HG03432 (cell line): ENCODE measurements at regions not wholly inside any gene's neighbourhood (a gene's known extent, or its start where the extent isn't known, plus 50 kb on each side); places are given as distances from the start of the nearest gene placed in this dataset.

Experiments
- ATAC-seq: cut with Tn5 transposase; IDR thresholded peaks from one replicate; pipeline ENCODE4 v1.9.1; 2021; ENCODE audit warnings: mild to moderate bottlenecking, moderate library complexity; ENCODE audit not compliant: unreplicated experiment

DNA sequence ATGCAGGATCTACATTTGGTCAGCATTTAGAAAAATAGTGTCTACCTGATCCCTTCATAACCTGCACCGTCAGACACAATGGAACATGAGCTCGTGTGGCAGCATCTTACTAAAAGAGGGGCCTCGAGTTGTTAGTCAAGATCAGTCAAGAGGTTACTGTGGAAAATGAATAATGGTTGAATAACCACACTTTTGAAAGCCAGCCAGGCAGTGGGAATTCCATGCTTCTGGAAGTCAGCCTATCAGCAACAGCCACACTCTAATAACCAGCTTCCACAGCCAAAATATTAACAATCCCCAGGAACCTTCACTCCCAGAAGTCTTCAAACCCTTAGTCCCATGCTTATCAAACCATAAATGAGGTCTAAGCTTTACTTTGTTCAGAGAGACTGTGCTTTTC is 234.3 kb downstream of the HS3ST1 start:
- ATAC-seq = no peak

DNA sequence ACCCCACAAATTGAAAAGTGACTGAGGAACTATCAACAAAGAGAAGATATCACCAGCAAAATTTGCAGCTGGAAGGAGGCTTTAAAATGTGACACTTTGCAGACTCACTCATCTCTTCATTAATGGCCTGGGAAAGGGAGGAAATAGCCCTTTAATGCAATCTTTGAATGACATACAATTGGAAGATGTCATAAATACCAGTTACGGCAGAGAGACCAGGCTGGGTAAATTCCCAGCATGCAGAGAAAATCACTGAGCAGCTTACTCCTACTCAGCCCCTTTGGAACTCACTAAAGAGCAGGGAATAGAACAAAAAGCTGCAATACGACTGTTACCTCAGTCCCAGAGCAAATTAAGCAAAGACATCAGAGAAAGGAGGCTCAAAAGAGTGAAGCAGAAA is 238.9 kb downstream of the HS3ST1 start:
- no peak for ATAC-seq

DNA sequence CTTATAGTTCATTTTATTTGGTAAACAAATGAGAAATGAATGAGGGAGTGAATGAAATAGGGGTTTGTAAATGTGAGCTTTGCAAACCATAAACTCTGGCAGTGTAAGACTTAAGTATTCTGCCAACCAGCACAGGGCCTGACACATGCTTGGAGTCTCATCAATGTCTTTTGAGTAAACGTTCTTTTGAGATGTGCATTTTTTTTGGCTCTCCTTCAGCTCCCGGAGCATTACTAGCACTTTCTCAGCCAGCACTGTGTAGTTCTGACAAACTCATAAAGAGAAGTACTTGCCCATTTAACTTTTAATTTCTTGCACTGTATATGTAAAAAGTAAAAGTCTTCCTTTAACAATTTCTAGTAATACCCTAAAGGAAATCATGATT is 245.3 kb downstream of the HS3ST1 start:
- ATAC-seq = no peak

DNA sequence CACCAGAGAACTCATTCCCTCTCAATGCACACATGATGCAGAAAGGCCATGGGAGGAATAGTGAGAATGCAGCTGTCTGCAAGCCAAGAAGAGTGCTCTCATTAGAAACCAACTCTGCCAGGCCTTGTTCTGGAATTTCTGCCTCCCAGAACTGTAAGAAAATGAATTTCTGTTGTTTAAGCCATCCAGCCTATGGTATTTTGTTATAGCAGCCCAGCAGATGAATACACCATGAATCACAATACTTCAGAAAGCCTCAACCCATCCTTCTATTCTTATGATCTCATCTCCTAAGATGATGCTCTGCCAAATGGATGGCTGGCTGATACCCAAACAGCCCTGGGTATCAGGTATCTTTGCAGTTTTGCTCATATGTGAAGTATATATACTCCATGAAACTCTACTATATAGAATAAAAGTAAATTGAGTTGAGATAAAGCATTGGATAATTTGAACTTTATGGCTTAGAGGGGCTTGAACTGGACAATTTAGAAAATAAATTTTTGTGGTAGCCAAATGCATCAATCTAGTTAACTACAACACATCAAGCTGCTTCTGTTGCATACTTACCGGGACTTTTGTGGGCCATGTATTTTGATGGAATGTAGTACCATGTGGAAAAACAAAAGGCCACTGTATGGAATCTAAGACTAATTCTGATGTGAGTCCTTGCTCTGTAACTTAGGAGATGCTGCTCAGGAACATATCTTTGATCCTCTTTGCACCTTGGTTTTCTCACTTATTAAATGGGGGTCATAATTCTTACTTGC is 245.9 kb downstream of the HS3ST1 start:
- ATAC-seq = no peak

DNA sequence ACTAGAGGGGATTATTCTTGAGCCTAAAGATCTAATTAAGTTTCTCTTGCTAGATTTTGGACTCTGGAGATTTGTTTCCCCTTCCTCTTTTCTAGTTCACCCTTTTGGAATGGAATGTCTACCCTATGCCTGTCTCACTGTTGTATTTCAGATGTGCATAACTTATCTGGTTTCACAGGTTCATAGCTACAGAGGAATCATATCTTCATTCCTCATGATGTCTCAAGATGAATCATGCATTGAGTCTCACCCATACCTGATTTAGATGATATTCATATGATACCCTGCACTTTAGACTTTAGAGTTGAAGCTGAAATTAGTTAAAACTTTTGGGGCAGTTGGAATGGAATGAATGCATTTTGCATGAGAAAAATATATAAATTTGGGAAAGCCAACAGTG is 246.7 kb downstream of the HS3ST1 start:
- no peak for ATAC-seq

DNA sequence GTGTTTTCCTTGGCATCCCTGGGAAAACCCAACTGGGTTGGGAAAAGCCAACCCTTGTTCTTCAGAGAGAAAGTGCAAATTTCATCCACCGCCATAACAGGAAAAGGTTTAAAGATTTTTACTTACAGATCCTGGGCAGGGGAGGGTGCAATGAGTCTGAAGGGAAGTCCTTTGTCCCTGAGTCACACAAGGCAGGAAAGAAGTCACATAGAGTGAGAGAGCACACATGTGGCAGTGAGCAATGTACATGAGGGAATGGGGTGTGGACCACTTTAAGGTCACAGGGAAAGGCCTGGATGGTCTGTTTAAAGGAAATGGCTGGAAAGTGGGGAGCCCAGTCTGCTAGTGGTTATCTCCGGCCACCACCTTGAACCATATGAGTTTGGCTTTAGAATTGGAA is 248.9 kb downstream of the HS3ST1 start:
- ATAC-seq = no peak

DNA sequence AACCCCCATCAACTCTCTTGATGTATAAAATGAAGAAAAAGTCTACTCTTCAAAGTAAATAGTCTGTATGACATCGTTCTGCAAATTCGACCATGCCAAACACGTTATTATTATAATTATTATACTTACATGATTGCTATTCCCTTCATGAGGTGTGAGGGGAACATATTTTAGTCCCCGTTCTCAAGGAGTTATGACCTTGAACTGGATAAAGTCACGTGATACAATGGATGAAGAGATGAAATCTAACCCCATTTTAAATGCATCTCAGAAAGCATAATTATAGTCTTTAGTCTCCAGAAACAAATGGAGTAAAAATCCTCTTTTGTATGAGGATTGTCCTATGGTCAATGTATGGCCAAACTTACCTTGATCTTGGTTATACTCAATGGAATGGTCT is 250.3 kb downstream of the HS3ST1 start:
- no peak for ATAC-seq

DNA sequence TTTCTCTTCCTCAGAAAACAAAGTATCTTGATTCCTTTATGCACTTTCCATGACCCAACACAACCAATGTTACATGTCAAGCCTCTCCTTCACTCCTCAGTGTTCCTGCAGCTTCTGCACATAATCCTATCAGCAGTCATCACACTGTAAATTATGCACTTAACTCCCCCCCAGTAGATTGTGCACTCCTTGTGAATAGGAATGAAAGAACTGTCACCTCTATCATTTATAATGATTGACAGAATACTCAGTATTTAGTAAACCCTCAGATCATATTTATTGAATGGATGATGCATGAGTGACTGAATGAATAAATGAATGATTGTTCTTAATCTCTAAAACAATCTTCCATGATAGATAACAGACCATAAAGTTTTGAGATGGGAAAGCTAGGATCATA is 253.3 kb downstream of the HS3ST1 start:
- no peak for ATAC-seq

DNA sequence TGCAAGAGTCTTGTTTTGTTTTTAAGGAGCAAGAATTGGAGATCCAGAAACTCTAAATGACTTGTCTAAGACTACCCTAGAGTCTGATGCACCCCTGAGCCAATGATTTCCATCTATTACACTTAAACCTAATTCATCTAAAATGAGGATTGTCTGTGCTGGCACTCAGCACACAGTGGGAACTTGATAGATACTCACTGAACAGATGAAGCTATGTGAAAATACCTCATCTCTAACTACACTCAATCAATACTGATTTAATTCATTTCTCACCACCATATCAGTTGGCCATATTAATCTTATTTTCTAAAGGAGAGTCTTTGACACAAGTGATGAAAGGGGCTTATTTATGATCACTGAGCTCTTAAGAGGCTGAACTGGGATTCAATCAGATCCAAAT is 262.1 kb downstream of the HS3ST1 start:
- no peak for ATAC-seq

DNA sequence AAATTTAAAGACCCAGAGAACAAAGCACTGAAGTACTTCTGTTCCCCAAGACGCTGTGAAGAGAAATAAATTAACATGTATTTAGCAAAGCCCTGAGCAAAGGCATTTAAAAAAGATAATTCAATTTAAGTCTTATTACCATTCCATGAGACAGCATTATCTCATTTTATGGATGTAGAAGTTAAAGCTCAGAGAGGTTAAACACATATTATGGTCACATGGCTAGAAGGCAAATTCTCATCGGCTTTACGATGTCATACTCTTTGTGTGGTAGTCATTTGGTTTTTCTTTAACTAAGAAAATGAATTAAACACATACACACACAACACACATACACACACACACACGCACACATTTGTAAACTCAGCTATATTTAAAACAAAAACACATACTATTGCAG is 262.7 kb downstream of the HS3ST1 start:
- ATAC-seq = no peak

DNA sequence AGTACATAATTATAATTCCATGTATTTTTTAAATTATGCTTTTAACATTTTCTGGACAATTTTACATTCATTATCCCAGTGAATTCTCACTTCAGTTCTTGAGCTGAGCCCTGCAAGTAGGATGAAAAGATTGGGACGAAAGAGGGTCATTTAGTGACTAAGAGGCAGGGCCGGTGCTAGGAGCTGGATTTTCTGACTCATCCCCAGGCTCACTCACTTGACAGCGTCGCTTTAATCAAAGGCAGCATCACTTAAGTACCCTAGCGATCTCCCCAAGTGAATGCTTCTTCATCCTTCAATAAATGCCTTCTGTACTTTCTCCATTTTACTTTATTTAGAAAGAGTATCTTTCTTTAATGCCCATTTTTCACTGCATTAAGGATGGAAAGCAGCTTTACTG is 263.6 kb downstream of the HS3ST1 start:
- ATAC-seq = no peak

DNA sequence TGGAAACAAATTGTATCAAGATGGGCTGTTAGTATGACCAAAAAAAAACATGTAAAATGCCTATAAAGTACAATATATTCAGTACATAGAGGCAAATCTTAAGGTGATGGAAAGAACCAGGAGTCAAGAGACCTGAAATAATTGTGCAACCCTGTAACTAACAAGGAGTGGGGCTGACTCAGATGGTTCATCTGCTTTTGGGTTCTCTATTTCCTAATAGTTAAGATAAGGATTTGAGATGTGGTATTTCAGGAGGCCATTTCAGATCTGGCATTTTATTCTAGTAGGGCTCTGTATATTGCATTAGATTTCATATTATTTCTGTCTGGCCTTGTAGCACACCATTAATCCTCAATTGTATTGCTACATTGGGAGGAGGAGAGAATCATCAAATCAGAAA is 268.4 kb downstream of the HS3ST1 start:
- no peak for ATAC-seq

DNA sequence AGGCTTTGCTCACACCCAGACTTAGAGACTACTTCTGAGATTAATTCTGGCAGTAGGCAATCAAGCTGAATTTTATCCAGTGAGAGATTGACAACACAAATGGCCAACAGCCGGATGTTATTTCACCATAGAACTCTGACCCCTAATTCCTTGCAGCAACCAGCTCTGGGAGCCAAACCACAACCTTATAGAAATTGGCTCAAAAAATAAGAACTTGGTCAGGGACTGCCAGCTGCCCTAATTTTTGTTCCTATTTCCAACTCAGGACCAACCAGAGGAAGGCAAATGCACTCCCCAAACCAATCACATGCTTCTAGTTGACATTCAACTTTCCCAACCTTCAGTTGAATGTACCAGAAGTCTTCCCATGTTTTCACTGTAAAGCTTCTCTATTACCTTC is 269.7 kb downstream of the HS3ST1 start:
- ATAC-seq = no peak

DNA sequence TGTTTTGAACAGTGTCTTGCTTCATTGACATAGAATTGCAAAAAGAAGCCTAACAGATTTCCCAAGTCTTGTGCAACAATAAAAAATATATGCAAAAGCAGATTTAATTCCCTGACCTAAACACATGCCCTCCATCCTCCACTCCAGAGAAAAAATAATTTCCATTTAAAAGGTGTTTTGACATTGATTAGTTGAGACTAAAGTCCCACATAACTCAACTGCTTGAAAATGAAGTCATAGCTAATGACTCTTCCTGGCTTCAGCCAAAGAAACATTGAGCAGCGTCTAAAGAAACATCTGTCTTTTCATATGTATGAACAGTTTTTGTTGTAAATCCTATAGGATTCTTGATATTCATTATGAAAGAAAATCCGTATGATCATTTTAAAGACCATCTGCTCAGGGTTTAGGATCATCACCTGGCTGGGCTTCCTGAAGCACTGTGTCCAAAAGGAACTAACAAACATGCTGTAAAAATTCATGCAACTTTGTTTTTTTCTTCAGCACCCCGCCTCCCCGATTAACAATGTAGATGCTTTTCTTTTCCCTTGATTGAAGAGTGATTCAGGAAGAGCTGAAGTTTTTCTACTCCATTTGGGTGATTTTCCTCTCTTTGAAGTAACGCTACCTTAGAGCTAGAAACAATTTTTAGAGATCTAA is 273.4 kb downstream of the HS3ST1 start:
- no peak for ATAC-seq

DNA sequence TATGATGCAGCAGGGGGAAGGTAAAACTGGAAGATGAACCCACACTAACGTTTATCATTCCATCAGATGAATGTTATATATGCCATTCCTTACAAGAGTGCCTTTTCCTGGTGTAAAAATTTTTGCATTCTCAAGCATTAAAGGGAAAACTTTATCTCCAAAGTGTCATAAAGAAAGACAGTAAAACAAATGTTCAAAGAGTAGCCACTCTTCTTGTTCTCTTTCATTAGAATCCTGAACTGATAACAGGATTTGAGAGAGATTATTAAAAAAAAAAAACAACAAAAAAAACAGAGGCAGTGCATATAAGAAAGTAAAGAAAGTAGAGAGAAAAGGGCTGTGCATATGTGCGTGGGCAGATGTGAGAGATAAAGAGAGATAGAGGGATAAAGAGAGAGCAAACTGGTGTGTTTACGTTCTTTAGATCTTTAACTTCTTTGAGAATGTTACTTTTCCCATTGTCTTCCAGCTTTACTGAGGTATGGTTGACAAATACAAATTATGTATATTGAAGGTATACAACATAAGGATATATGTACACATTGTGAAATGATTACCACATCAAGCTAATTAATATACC is 275.4 kb downstream of the HS3ST1 start:
- no peak for ATAC-seq

DNA sequence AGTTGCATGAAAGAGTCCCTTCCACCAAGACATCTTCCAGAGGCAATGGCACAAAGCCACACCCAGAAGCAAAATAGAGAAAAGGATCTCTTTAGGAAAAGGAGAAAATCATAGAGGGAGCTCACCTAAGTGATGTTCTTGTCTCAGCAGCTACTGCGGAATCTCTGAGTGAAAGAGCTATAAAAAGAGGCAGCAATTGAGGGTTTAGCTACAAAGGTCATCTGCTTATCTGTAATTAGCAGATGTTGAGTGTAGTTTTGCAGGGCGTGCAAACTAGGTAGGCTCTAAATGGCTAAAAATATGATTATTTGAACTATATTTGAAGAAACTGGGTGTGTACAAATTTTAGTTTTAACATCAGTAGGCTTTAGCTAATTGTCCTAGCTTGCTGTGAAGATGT is 276.0 kb downstream of the HS3ST1 start:
- ATAC-seq = no peak

DNA sequence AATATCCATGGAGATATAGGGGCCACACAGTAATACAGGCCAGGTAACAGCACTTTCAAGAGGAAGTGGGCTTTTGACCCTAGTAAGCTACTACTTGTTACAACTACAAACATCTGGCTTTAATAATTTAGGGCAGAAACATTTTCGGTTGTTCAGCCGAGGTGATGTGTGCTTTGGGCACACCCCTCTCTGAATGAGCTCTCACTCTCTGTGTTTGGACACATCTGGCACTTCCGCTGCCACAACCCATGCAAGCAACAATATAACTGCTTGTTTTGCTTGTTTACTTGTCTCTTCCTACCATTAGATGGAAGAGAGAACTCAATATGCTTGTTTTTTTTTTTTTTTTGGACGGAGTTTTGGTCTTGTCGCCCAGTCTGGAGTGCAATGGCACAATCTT is 277.2 kb downstream of the HS3ST1 start:
- ATAC-seq = no peak

DNA sequence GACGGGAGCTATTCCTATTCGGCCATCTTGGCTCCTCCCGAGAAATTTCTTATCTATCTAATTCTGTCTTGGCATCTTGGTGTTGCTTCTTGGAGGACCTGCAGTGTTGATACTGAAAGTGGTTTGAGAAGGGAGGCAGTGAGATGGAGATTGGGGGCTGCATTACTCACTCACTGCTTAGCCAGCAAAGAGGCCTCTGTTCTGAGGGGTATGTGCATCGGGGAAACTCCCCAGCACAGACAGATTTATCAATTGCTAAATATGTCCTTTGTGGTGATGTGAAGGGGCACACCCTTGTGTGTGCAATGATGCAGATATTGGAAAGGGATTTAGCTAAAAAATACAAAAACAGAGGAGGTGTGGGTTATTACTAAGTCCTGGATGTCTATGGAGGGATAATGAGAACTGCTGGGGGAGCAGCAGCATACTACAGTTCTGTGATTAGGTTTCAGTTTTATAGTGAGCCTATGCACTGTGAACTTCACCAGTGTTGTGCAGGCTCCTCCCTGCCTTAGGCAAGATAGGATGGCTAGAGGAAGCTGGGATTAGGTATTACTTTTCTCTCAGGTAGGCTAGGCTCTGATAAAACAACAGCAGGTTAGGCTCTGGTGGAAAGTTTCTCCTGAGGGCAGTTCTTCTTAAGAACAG is 279.0 kb downstream of the HS3ST1 start:
- no peak for ATAC-seq

DNA sequence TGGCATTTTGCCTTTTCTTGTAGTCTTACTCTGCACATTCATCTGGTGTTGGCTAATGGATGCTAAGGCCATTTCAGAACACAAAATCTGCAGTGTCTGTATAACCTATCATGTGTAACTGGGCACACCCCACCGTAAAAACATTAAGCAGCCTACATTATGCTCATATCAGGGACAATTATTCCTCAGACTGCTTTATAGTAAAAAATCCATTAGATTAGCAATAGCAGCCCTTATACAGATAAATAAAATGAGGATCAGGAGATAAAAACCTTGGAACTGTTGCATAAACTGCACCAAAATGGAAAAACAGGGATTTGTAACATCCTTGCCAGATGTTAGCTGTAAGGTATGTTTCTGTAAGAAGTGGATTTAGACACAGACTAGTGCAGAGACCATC is 288.8 kb downstream of the HS3ST1 start:
- no peak for ATAC-seq

DNA sequence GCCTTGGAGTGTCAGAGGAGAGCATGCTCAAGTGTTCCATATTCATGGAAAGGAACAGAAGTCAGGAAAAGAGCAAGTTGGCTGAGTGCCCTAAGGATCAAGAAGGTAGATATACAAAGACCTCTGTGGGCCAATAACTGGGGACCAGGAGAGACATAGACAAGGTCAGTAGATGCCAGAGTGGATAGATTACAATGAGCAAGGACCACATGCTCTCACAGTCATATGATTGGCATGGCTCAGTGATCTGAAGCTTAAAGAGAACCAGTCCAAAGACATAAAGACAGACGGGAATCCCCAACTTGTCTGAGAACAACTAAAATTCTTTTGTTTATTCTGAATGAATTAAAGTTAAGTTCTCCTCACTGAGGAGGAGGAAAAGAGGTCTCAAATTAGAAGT is 289.7 kb downstream of the HS3ST1 start:
- ATAC-seq = no peak

DNA sequence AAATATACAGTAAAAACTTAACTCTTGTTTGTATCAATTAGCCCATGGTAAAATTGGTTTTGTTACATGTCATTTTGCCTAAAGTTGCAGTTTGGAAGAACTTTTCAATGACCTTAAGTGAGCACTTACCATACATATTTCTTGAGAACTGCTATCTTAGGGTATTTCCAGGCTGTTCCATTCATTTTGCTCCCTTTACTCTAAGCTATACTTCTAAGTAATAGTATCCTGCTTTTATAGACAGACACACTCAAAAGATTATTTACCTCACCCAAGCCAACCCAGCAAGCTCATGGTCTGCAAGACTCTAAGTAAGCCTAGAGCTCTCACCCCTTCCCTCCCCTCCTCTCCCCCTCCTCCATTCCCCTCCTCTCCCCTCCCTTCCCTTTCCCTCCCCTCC is 294.0 kb downstream of the HS3ST1 start:
- ATAC-seq = no peak

DNA sequence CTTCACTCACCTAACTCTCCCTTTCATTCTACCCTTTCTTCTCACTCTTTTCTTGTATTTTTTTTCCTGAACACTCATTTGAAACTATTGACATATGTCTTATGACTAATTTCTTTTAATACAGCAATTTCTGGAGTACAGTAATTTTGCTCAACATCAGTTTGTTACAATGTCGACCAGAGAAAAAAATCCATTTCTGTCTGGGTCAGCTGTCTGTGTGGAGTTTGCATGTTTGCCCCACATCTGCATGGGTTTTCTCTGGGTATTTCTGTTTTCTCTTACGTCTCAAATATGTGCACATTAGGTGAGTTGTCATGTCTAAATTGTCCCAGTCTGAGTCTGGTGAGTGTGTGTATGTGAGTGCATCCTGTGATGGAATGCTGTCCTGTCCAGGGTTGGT is 294.8 kb downstream of the HS3ST1 start:
- ATAC-seq = no peak
